Caco-2 (cell line): ENCODE measurements at regions not wholly inside any gene's neighbourhood (a gene's known extent, or its start where the extent isn't known, plus 50 kb on each side); places are given as distances from the start of the nearest gene placed in this dataset.

Experiments
- BruUV-seq: library from RNA; stranded (reverse); fragments of 400-500 nt; replicated peaks from 2 replicates; lab custom pipeline; 2021; lab: Mats Ljungman, UMichigan
- CTCF ChIA-PET: fragments of 300-600 bp; sonication (Branson Sonifier 250); formaldehyde crosslinking; loops from one replicate; lab custom pipeline; 2022; ENCODE audit warnings: antibody characterized with exemption; lab: Charles Lee
- POLR2A ChIA-PET: fragments of 300-600 bp; sonication (Branson Sonifier 250); formaldehyde crosslinking; loops from one replicate; lab custom pipeline; 2022; ENCODE audit warnings: antibody characterized with exemption; lab: Charles Lee
- DNase-seq, 2 experiments: peaks; one replicate each; pipeline versions ENCODE4 v3.0.0 to v3.0.0-alpha.2; 2020 to 2022
- H3K27me3 ChIP-seq: replicated peaks from 2 replicates; pipeline ENCODE4 v1.6.0; 2011; ENCODE audit warnings: low read length; ENCODE audit not compliant: control insufficient read depth, insufficient read depth
- H3K36me3 ChIP-seq: 2 replicates; pipeline ENCODE4 v1.5.1; 2011; ENCODE audit warnings: low read length; ENCODE audit not compliant: control insufficient read depth, insufficient read depth
- H3K4me1 ChIP-seq: fragments of 250-450 bp; sonication (Bioruptor Pico); 2 replicates; pipeline ENCODE4 v1.5.1; 2020; ENCODE audit warnings: mild to moderate bottlenecking
- H3K4me3 ChIP-seq: 2 replicates; pipeline ENCODE4 v1.5.1; 2011; ENCODE audit warnings: low read depth, mild to moderate bottlenecking, control low read depth, low read length
- H3K9me3 ChIP-seq: fragments of 250-450 bp; sonication (Bioruptor Pico); 2 replicates; pipeline ENCODE4 v1.5.1; 2020; ENCODE audit warnings: mild to moderate bottlenecking, moderate library complexity
- H3K27ac Mint-ChIP-seq: one replicate; pipeline ENCODE4 v1.8.0; 2022; ENCODE audit warnings: mixed read lengths; ENCODE audit not compliant: unreplicated experiment
- H3K27me3 Mint-ChIP-seq: one replicate; pipeline ENCODE4 v1.8.0; 2022; ENCODE audit warnings: mixed read lengths; ENCODE audit not compliant: insufficient read depth, unreplicated experiment
- H3K36me3 Mint-ChIP-seq: one replicate; pipeline ENCODE4 v1.8.0; 2022; ENCODE audit warnings: mild to moderate bottlenecking, mixed read lengths; ENCODE audit not compliant: insufficient read depth, unreplicated experiment
- H3K4me1 Mint-ChIP-seq: one replicate; pipeline ENCODE4 v1.8.0; 2022; ENCODE audit warnings: low read depth, mixed read lengths; ENCODE audit not compliant: unreplicated experiment
- H3K4me3 Mint-ChIP-seq: one replicate; pipeline ENCODE4 v1.8.0; 2022; ENCODE audit warnings: mild to moderate bottlenecking, moderate library complexity, mixed read lengths; ENCODE audit not compliant: unreplicated experiment
- H3K9me3 Mint-ChIP-seq: one replicate; pipeline ENCODE4 v1.8.0; 2022; ENCODE audit warnings: mixed read lengths; ENCODE audit not compliant: unreplicated experiment
- intact Hi-C: fragments of 100-400 bp; cut with micrococcal nuclease; formaldehyde crosslinking; loops from one replicate; pipeline ENCODE4 v1.10.0; 2022; ENCODE audit not compliant: unreplicated experiment
- TF ChIP-seq, protein P1 (sequence below), 2 experiments: fragments of 200-600 bp in 1 of 2; IDR thresholded peaks; 1 replicate in 1 of 2; 2 replicates in 1 of 2; pipeline versions ENCODE4 v1.5.1 to v1.8.0; 2011 to 2022; ENCODE audit warnings: antibody characterized with exemption in 1 of 2, control low read depth in 1 of 2, inconsistent platforms in 1 of 2, low read depth in 1 of 2, low read length in 1 of 2, mild to moderate bottlenecking in 1 of 2, moderate library complexity in 1 of 2; ENCODE audit not compliant: insufficient read depth in 1 of 2, severe bottlenecking in 1 of 2, unreplicated experiment in 1 of 2

GRCh38 chr4:127181001-127181400 lies 451.8 kb upstream of the INTU start:
- BruUV-seq = no TSS peak
- H3K4me1 Mint-ChIP-seq = no peaks in the 10 kb centered on the region
- Histone ChIP-seq H3K9me3 (no peaks in the 10 kb centered on the region), H3K4me3 (no peak overlapping the region), H3K4me1 (no peaks in the 10 kb centered on the region), H3K27me3 (no peaks in the 10 kb centered on the region), H3K36me3 (no peaks in the 10 kb centered on the region)
- ChIA-PET POLR2A (no interaction called here), CTCF (no interaction called here)
- TF ChIP-seq, protein P1, sequence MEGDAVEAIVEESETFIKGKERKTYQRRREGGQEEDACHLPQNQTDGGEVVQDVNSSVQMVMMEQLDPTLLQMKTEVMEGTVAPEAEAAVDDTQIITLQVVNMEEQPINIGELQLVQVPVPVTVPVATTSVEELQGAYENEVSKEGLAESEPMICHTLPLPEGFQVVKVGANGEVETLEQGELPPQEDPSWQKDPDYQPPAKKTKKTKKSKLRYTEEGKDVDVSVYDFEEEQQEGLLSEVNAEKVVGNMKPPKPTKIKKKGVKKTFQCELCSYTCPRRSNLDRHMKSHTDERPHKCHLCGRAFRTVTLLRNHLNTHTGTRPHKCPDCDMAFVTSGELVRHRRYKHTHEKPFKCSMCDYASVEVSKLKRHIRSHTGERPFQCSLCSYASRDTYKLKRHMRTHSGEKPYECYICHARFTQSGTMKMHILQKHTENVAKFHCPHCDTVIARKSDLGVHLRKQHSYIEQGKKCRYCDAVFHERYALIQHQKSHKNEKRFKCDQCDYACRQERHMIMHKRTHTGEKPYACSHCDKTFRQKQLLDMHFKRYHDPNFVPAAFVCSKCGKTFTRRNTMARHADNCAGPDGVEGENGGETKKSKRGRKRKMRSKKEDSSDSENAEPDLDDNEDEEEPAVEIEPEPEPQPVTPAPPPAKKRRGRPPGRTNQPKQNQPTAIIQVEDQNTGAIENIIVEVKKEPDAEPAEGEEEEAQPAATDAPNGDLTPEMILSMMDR (IDR thresholded peaks at IDR 0.05; ENCODE audit: insufficient read depth in 1 of 2, low read depth in 1 of 2, low read length in 1 of 2, severe bottlenecking in 1 of 2, unreplicated experiment in 1 of 2) = no peak
- H3K36me3 Mint-ChIP-seq = no peaks in the 10 kb centered on the region
- intact Hi-C loops = no loop called here
- no peak for DNase-seq
- peaks cover 20% of the 10 kb centered on the region for H3K9me3 Mint-ChIP-seq
- no peaks in the 10 kb centered on the region for H3K27me3 Mint-ChIP-seq
- H3K27ac Mint-ChIP-seq = no peak overlapping the region
- no peak overlapping the region for H3K4me3 Mint-ChIP-seq

- Mint-ChIP-seq H3K36me3 (no peaks in the 10 kb centered on the region), H3K4me1 (no peaks in the 10 kb centered on the region), H3K27ac (no peak overlapping the region), H3K4me3 (no peak overlapping the region), H3K27me3 (no peaks in the 10 kb centered on the region), H3K9me3 (peaks cover 20% of the 10 kb centered on the region)
- no TSS peak for BruUV-seq
- Histone ChIP-seq H3K9me3 (no peaks in the 10 kb centered on the region), H3K4me1 (no peaks in the 10 kb centered on the region), H3K4me3 (no peak overlapping the region), H3K27me3 (no peaks in the 10 kb centered on the region), H3K36me3 (no peaks in the 10 kb centered on the region)
- intact Hi-C loops = no loop called here
- no peak for DNase-seq
- ChIA-PET CTCF (no interaction called here), POLR2A (no interaction called here)
- TF ChIP-seq, protein P1 (IDR thresholded peaks at IDR 0.05; ENCODE audit: insufficient read depth in 1 of 2, low read depth in 1 of 2, low read length in 1 of 2, severe bottlenecking in 1 of 2, unreplicated experiment in 1 of 2) = no peak
Observed at GRCh38 chr4:127182687-127183086, 450.1 kb upstream of the INTU start.

DNA sequence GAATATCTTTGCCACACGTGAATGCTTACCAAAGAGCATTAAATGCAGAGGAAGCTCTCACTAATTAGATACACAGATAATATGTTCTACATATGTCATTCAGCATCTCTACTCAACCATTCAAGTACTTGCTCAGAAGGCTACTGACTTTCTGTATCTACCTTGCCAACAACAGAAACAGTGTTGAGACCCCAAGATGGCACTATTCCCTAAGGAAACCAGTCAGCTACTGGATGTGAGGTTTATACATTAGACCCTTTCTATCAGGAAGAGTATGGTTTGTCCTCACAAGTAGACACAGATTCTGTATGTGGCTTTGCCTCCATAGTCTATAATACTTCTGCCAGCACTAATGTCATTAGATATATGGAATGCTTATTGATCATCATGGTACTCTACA lies 443.9 kb upstream of the INTU start:
- BruUV-seq = no TSS peak

More for the DNA sequence above, 443.9 kb upstream of the INTU start:
- Histone ChIP-seq H3K9me3 (no peaks in the 10 kb centered on the region), H3K4me1 (no peaks in the 10 kb centered on the region), H3K27me3 (no peaks in the 10 kb centered on the region), H3K36me3 (no peaks in the 10 kb centered on the region), H3K4me3 (no peak overlapping the region)
- Mint-ChIP-seq H3K4me1 (no peaks in the 10 kb centered on the region), H3K9me3 (peaks cover 10% of the 10 kb centered on the region), H3K4me3 (no peak overlapping the region), H3K36me3 (no peaks in the 10 kb centered on the region), H3K27me3 (no peaks in the 10 kb centered on the region), H3K27ac (no peak overlapping the region)
- ChIA-PET CTCF (no interaction called here), POLR2A (no interaction called here)
- TF ChIP-seq, protein P1 (IDR thresholded peaks at IDR 0.05; ENCODE audit: insufficient read depth in 1 of 2, low read depth in 1 of 2, low read length in 1 of 2, severe bottlenecking in 1 of 2, unreplicated experiment in 1 of 2) = no peak
- intact Hi-C loops = loop anchor here (1.0 kb wide), 1 partner anchor 211 kb away; no protein-coding TSS in a partner anchor
- DNase-seq = peak in 1 of 2 experiments; percentile 1
